ENCODE measurements at regions not wholly inside any gene's neighbourhood (a gene's known extent, or its start where the extent isn't known, plus 50 kb on each side); places are given as distances from the start of the nearest gene placed in this dataset.
A peak's percentile ranks its signal among the peaks of the same experiment; 100 is the strongest.

DNA sequence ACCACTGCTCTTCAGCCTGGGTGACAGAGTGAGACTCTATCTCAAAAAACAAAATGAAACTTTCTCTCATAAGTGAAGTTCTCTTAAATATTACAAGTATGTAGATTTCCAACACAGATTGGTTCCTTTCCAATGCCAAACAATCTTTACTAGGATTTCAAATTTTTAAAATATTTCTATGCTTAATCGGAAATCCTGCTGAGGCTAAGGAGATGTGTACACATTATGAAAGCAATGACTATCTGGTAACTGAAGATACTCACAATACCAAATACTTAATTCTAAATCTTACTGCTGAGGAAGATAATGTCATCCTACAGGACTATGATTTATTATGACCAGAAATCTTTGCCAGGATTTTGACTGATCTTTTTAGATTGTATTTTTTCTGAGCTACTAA lies 255.6 kb upstream of the ZNF717 start:
- Histone ChIP-seq H3K27me3 (replicated peaks; ENCODE audit: control insufficient read depth, insufficient read depth, low read length) (no peaks in the 10 kb centered on the region), H3K4me3 (replicated peaks; ENCODE audit: low read depth, low read length) (no peak overlapping the region)

DNA sequence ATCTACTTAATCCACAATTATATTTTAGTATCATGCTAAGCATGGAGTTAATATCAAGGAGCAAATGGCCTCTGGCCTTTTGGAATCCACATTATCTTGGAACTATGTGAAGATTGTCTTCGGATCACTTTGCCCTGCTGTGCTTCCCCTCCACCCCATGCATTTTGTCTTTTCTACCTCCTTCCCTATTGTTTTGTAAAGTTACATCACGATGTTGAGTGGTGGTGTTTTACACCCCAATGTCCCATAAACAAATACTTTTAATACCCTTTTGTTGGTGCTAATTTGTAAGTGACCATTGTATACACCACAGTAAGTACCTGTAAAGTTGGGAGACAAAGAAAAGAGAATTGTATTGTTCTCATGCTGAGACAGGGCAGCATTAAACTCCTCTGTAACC lies 258.4 kb upstream of the ZNF717 start:
- TF ChIP-seq, protein P1, sequence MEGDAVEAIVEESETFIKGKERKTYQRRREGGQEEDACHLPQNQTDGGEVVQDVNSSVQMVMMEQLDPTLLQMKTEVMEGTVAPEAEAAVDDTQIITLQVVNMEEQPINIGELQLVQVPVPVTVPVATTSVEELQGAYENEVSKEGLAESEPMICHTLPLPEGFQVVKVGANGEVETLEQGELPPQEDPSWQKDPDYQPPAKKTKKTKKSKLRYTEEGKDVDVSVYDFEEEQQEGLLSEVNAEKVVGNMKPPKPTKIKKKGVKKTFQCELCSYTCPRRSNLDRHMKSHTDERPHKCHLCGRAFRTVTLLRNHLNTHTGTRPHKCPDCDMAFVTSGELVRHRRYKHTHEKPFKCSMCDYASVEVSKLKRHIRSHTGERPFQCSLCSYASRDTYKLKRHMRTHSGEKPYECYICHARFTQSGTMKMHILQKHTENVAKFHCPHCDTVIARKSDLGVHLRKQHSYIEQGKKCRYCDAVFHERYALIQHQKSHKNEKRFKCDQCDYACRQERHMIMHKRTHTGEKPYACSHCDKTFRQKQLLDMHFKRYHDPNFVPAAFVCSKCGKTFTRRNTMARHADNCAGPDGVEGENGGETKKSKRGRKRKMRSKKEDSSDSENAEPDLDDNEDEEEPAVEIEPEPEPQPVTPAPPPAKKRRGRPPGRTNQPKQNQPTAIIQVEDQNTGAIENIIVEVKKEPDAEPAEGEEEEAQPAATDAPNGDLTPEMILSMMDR (IDR thresholded peaks at IDR 0.05; ENCODE audit: insufficient read depth, low read length, poor library complexity, severe bottlenecking) = no peak
- no peak overlapping the region for H3K4me3 ChIP-seq (replicated peaks; ENCODE audit: low read depth, low read length)
- H3K36me3 ChIP-seq (ENCODE audit: control insufficient read depth, insufficient read depth, low read length) = no peaks in the 10 kb centered on the region
- no peaks in the 10 kb centered on the region for H3K27me3 ChIP-seq (replicated peaks; ENCODE audit: control insufficient read depth, insufficient read depth, low read length)
- DNase-seq (ENCODE audit: extremely low read depth, insufficient read length) = no peak

More for the DNA sequence above, 255.6 kb upstream of the ZNF717 start:
- no peaks in the 10 kb centered on the region for H3K36me3 ChIP-seq (ENCODE audit: control insufficient read depth, insufficient read depth, low read length)
- DNase-seq (ENCODE audit: extremely low read depth, insufficient read length) = no peak
- TF ChIP-seq, protein P1 (IDR thresholded peaks at IDR 0.05; ENCODE audit: insufficient read depth, low read length, poor library complexity, severe bottlenecking) = no peak

DNA sequence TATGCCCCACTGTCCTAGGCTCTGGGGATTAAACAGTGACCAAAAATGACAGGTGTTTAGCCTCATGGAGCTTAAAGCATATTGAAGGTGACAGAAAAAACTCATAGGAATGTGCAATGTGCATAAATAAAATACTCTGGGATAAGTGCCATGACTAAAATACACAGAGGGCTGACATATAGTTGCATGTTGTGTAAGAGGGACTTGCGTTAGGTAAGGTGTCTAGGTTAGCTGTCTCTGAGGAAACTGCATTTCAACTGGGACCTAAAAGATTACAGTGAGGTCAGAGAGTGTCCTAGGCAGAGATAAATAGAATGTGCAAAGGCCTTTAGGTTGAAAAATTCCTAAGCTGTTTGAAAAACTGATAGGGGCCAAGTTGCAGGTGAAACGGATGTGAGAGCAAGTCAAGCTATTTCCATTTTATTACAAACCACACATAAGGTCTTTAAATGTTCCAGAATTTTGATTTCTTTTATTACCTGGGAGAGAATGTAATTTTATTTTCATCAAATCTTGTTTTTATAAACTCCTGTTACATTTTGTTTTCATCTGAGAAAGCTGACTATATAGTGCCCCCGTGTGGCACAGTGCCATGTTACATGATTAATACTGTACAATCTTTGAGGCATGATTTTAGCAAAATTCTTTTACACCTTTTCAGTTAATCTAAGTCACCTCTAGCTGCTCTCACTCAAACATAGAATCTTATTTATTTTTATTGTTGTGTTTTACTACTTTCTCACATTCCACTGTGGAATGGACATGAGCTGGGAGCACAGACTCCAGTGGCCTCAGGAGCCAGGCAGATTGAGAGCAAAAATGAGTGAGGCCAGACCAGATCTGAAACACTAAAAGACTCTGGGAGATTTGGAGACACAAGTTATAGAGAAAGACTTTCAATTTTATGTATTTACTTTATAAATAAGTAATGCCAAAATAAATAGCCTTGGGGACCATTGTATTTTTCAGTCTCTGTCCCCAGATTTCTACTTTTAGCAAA lies 259.6 kb upstream of the ZNF717 start:
- no peaks in the 10 kb centered on the region for H3K36me3 ChIP-seq (ENCODE audit: control insufficient read depth, insufficient read depth, low read length)
- TF ChIP-seq, protein P1 (IDR thresholded peaks at IDR 0.05; ENCODE audit: insufficient read depth, low read length, poor library complexity, severe bottlenecking) = peak; percentile 52
- no peak overlapping the region for H3K4me3 ChIP-seq (replicated peaks; ENCODE audit: low read depth, low read length)
- DNase-seq (ENCODE audit: extremely low read depth, insufficient read length) = no peak
- H3K27me3 ChIP-seq (replicated peaks; ENCODE audit: control insufficient read depth, insufficient read depth, low read length) = no peaks in the 10 kb centered on the region

DNA sequence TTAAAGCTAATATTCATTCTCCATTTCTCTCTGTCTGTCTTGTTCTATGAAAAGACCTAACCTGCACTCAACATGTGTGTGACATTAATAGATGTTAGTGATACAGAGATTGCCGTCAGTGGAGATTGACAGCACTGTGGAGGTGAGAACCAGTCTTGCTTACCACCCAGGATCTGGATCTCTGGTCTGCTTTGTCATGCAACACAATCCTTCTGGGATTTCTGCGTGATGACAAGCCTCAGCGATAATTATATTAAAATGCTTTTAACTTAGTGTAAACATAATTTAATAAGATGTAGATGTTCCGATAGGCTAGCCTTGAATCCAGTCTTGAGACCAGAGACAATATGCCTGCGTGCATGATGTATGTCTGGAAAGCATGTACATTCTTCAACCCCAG lies 262.0 kb upstream of the ZNF717 start:
- DNase-seq (ENCODE audit: extremely low read depth, insufficient read length) = no peak
- H3K4me3 ChIP-seq (replicated peaks; ENCODE audit: low read depth, low read length) = no peak overlapping the region
- no peaks in the 10 kb centered on the region for H3K27me3 ChIP-seq (replicated peaks; ENCODE audit: control insufficient read depth, insufficient read depth, low read length)
- no peaks in the 10 kb centered on the region for H3K36me3 ChIP-seq (ENCODE audit: control insufficient read depth, insufficient read depth, low read length)
- TF ChIP-seq, protein P1 (IDR thresholded peaks at IDR 0.05; ENCODE audit: insufficient read depth, low read length, poor library complexity, severe bottlenecking) = no peak

DNA sequence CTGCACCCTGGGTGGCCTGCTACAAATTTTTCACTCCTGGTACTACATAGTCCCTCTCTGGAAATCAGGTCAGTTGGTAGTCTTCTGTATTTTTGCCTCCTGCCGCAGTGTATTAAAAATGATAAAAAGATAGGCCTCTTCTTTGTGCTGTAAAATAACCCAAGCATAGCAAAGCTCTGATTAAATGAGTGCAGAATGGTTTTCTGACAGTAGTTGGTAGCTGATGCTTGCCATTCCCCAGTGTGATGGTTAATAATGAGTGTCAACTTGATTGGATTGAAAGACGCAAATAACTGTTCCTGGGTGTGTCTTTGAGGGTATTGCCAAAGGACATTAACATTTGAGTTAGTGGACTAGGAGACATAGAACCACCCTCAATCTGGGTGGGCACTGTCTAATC lies 264.4 kb upstream of the ZNF717 start:
- no peaks in the 10 kb centered on the region for H3K27me3 ChIP-seq (replicated peaks; ENCODE audit: control insufficient read depth, insufficient read depth, low read length)
- DNase-seq (ENCODE audit: extremely low read depth, insufficient read length) = no peak
- no peak overlapping the region for H3K4me3 ChIP-seq (replicated peaks; ENCODE audit: low read depth, low read length)
- no peaks in the 10 kb centered on the region for H3K36me3 ChIP-seq (ENCODE audit: control insufficient read depth, insufficient read depth, low read length)
- TF ChIP-seq, protein P1 (IDR thresholded peaks at IDR 0.05; ENCODE audit: insufficient read depth, low read length, poor library complexity, severe bottlenecking) = no peak
